IPS DF 4.7 (cell line): ENCODE measurements at regions not wholly inside any gene's neighbourhood (a gene's known extent, or its start where the extent isn't known, plus 50 kb on each side); places are given as distances from the start of the nearest gene placed in this dataset.

Experiments used
- DNase-seq: peaks from one replicate; pipeline ENCODE4 v3.0.0-alpha.2; 2013; ENCODE audit warnings: low spot score; ENCODE audit errors: extremely low read depth

DNA sequence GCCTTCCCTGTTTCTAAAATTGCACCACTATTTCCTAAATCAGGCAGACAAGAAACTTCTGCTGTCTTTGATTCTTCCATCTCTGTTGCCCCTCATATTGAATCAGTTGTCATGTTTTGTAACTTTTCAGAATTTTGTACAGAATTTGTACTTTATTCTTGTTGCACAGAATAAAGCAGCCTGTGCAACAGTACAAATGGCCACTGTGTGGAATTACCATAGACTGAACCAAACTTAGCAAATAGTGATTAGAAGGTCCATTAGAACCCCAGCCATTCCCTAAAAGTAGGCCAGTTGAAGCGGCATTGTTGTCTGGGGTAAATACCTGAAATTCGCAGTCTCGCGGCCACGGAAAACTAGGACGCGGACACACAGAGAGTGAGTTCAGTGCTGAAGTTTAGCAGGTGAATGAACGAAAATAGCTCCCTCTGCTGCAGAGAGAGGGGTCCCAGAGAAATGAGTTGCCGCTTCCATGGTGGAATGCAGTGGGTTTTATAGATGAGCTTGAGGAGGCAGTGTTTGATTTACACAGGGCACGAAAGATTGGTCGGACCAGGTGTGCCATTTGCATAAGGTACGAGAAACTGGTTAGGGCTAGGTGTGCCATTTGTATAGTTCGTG is 71.8 kb downstream of the C4orf33 start:
- peak; percentile 16 for DNase-seq

DNA sequence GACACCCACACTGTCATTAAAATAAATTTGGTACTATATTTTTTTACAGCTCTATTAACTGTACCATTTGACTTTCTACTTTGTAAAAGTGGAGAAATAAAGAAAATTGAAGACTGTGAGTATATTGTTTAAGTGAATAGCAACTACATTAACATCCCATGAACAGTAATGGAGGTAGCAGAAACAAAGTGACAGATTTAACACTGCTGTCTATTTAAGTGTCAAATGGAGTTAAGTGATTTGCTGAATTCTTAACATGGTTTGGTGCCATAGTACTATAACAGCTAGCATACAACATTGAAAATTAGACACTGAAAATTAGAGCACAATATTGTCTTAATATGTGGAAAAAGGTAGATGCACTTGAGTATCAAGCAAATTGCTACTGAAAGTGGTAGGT is 76.2 kb downstream of the C4orf33 start:
- DNase-seq = no peak

DNA sequence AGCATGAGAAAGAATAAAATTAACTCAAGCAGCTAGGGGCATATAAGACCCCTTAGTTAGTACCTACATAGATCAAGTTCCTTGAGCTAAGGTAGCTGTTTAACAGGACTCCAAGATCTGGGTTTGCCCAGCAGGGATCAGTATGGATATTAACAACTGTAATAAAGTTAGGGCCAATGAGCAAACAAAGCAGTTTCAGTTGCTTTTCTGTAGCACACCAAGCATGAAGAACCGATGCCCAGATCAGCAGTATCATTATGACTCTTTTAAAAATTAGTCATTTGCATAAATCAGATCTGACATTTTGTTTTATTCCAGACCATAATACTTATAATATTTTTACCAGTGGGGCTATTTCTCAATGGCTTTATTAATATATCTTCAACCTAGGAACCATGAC is 80.9 kb downstream of the C4orf33 start:
- DNase-seq = no peak

DNA sequence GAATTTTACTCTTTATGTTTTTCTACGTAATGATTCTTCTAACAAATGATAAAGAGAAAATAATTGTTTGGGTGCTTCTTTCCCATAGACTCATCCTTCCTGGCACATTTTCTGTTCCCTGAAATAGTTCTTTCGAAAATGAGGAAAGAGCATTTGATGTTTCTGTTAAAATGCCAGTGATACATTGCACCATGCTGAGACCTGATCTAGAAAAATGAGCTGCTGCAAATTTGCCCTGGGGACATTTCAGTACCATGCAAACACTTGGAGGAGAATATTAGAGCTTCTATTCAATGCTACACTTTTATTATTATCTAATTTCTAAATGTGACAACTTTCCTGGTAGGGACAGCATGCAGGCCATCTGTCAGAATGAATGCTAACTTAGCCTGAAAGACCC is 83.3 kb downstream of the C4orf33 start:
- no peak for DNase-seq

DNA sequence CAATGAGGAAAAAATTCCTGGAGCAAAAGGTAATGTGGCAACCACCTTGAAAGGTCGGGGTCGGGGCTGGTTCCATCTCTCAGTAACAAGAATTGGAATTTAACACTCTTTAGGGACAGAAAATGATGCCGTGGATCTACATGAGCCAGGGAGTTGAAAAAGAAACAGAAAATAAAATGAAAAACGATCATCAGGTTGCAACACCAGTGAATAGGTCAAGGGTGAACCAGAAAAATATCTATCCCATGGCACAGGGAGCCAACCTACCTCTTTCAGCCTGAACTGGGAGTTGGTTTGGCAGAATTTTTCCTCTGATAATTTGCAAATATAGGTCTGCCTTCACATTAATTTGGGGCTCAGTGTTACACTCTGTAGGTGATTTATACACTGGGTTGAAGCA is 93.7 kb downstream of the C4orf33 start:
- DNase-seq = no peak

DNA sequence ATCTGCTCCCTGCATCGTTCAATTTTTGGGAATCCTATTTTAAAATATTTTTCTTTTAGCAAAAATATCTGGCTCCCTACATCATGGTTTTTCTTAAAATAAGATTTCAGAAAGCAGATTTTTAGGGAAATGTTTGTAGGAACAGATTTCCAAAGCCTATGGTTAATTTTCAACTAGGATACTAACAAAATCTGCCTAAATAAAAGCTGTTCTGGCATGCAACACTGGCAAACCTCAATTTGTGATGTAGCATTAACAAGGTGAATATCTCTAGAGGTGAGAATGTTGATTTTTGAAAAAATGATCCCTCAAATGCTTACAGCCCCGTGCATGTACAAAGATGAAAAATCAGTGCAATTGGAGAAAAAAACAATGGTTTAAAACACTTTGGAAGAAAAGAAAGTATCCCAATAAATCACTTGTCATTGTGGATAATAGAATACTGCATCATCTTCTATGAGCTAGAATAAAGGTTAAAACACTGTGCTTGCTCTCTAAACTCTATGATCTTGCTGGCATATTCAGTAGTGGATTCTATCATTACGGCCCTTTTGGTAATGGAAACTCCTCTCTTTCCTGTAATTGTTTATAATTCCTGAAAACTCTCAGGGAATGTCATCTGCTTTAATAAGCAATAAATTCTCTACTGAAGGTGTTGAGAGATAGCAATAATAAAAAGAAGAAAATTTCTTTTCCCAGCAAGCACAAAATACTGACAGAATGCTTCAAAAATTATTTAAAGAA is 97.6 kb downstream of the C4orf33 start:
- DNase-seq = no peak

GRCh38 chr4:129208481-129208880 is 112.5 kb downstream of the C4orf33 start:
- no peak for DNase-seq

- no peak for DNase-seq
Measured at GRCh38 chr4:129213692-129214091, 117.7 kb downstream of the C4orf33 start.

GRCh38 chr4:129218360-129218759 is 122.4 kb downstream of the C4orf33 start:
- DNase-seq = no peak

- no peak for DNase-seq
Measured at GRCh38 chr4:129218897-129219296, 122.9 kb downstream of the C4orf33 start.

- DNase-seq = no peak
Measured at GRCh38 chr4:129220254-129220653, 124.3 kb downstream of the C4orf33 start.

DNA sequence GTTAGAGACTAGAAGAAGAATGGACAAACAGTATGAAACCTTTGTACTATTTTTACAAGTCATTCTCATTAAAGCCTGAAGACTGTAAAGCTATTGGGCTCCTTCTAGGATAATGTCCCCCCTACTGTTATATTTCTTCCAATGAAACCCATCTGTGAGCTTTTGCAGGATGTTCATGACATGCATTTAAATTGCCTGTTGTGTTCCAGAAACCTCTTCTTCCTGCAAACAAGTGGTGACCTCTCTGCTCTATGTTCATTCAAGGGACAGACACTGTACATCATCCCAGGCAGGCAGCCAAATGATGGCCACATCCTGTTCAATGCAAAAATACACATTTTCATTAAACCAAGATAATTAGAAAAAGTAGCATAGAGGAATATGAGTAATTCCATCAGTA is 128.0 kb downstream of the C4orf33 start:
- DNase-seq = no peak

DNA sequence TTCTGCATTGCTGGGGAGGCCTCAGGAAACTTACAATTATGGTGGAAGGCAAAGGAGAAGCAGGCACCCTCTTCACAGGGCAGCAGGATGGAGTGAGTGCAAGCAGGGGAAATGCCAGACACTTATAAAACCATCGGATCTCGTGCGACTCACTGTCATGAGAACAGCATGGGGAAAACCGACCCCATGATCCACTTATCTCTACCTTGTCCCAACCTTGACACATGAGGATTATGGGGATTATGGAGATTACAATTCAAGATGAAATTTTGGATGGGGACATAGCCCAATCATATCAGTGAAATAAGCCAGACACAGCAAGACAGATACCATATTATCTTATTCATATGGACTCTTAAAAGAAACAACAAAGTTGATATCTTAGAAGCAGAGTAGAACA is 134.9 kb downstream of the C4orf33 start:
- no peak for DNase-seq

DNA sequence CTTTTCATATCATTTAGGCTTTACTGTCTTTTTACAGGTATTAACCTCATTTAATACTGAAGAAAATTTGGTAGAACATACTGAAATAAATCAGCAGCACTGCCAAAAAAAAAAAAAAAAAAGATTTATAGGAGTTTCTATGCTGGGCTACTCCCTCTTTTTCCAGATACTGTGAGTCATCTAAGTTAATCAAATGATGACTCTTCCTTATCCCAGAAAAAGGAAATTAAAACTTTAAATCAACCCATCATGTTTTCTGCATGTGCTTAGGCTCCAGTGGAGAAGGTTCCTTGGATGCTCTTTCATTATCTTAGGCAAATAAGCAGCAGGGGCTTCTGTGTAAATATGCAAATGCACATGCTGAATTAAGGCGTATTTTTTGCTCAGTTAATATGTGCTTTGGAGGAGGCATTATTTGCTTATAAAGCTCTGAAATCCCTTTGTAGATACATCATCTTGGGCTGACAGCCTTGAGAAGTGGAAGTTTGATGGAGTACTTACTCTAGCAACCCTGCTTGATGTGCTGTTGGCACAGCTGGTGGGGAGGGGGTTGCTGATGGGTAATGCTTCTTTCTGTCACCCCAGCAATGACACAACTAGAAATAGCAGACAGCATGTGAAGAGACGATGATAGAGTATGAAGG is 136.1 kb downstream of the C4orf33 start:
- DNase-seq = no peak

DNA sequence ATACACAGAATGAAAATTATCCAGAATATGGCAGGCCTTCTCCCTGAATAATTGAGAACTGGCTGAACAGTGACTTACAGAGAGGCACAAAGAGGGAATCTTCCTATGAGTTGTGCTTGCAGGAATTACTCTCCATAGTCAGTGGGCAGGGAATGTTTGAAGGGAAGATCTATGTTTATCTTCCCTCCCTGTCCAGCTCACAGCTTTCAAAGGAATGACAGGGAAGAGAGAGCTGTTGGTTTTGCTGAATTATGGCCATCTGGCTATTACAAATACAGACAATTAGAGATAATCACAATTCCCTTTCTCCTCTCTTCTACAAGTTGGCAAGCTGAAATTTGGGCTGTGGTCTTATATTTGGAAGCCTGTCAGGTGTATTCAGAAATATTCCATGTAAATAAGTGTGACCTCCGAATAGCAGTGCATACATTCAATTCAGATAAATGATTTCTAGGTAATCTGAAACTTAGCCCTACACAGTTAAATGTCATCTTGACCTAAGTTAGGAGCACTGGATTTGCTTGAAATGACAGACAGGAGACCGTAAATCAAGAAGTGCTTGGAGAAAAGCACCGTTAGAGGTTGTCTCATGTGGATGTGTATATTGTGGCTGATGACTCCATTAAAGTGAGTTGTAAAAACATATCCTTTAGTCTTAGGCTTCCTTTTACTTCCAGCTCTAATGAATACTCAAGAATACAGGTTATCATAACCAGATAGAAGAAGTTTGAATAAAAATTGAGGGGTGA is 136.8 kb downstream of the C4orf33 start:
- no peak for DNase-seq

GRCh38 chr4:129233691-129234090 is 137.7 kb downstream of the C4orf33 start:
- no peak for DNase-seq

GRCh38 chr4:129236351-129236750 is 140.4 kb downstream of the C4orf33 start:
- DNase-seq = no peak

DNA sequence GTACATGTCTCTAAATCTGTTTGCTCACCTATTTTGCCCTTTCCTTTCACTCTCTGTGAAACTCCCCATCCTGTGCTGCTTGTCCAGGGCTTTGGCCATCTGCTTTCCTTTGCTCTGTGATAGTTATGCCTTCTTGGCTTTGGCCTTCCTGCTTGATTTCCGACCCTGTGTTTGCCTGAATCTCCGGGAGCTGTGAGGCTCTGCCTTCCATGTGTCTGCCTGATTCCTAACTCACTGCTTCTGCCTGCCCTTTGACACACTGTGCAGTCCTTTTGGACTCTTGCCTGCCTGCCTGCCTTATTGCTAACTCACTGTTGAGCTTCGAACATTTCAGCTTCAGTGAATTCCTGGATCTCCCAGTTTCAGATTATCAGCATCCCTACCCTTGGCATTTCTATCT is 143.1 kb downstream of the C4orf33 start:
- no peak for DNase-seq

DNA sequence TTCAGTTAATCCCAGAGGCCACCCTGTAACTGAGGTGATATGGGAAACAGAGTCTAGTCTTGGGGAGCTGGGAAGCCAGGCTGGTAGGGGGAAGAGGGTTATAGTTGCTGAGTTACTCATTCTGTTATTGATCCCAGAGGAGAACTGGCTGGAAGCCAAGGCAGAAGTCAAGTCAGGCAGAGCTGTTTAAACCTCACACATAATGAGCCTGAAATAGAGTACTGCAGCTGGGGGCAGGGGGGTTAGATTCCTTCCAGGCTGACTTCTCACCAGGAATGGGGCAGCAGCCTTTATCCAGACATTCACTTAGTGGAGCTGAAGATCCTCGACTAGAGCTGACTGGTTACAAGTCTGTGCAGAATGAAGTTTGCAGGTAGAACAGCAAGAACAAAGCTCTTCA is 144.9 kb downstream of the C4orf33 start:
- no peak for DNase-seq

GRCh38 chr4:129246145-129246544 is 150.2 kb downstream of the C4orf33 start:
- DNase-seq = no peak

DNA sequence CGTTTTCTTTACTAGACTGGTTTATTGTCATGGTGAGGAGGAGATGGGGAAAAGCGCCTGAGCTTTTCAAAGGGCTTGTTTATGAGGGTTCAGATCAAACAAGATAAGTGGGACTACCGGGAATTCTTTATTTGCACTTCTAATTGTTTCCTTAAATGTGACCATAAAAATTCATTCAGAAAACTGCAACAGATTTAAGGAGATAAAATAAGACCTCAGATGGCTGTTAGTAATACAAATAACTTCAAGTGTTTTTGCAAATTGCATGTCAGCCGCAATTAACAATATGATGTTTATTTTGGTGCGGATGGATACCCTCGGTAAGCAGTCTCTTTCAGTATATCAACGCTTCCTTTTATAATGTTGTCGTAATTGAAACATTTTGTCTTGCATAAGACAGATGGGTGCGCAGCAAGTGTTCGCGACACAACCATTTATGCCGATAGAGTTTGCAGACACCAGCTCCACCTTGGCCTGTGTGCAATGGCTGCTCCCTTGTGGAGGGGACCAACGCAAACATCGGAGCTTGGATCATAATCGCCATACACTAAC is 151.0 kb downstream of the C4orf33 start:
- no peak for DNase-seq

- no peak for DNase-seq
Measured at GRCh38 chr4:129248621-129249020, 152.7 kb downstream of the C4orf33 start.
